ENCODE measurements at regions not wholly inside any gene's neighbourhood (a gene's known extent, or its start where the extent isn't known, plus 50 kb on each side); places are given as distances from the start of the nearest gene placed in this dataset.

DNA sequence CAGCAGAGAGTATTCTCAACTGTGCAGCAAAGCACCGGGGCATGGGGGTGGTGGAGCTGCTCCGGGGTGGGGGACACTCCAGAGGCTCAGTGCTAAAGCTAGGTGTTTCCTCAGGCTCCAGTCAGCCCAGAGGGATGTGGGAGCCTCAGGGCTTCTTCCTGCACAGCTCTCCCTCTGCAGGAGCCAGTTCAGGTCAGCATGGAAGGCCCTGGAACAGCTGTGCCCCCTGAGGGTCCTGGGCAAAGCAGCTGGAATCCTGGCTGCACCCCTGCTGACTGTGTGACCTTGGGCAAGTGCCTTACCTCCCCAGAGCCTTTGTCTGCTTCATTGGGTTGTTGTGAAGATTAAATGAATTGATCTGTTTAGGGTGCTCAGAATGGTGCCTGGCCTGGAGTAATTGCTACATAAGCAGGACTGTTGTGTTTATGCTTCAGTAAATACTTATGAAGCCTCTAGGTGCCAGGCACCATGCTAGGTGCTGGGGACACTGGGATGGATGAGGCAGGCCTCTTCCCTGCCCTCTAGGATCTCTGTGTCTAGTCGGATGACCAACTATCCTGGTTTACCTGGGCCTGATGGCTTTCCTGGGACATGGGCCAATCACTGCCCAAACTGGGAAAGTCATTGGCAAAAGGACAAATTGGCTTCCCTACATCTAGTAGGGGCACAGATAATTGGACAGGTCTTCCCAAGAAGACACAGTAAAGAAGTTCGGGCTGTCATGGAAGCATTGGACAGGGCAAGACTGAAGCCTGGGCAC is 64.2 kb upstream of the LCTL start:
- TF ChIP-seq TAF1 (IDR thresholded peaks at IDR 0.05; ENCODE audit: low read depth, low read length) (no peak), BCL11A (IDR thresholded peaks at IDR 0.05; ENCODE audit: low read depth in 2 of 2, low read length in 2 of 2) (no peak), HDAC2 (IDR thresholded peaks at IDR 0.05; ENCODE audit: borderline replicate concordance in 1 of 2, low read depth in 2 of 2, low read length in 2 of 2) (no peak), POLR2A (IDR thresholded peaks at IDR 0.05; ENCODE audit: control extremely low read depth in 1 of 2, low read depth in 2 of 2, low read length in 2 of 2) (no peak), SP4 (IDR thresholded peaks at IDR 0.05; ENCODE audit: low read length) (no peak)
- TF ChIP-seq, protein P1, sequence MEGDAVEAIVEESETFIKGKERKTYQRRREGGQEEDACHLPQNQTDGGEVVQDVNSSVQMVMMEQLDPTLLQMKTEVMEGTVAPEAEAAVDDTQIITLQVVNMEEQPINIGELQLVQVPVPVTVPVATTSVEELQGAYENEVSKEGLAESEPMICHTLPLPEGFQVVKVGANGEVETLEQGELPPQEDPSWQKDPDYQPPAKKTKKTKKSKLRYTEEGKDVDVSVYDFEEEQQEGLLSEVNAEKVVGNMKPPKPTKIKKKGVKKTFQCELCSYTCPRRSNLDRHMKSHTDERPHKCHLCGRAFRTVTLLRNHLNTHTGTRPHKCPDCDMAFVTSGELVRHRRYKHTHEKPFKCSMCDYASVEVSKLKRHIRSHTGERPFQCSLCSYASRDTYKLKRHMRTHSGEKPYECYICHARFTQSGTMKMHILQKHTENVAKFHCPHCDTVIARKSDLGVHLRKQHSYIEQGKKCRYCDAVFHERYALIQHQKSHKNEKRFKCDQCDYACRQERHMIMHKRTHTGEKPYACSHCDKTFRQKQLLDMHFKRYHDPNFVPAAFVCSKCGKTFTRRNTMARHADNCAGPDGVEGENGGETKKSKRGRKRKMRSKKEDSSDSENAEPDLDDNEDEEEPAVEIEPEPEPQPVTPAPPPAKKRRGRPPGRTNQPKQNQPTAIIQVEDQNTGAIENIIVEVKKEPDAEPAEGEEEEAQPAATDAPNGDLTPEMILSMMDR (IDR thresholded peaks at IDR 0.05; ENCODE audit: control extremely low read depth in 1 of 3, insufficient read depth in 1 of 3, low read depth in 1 of 3, low read length in 3 of 3), result no peak
